HEK293T (cell line): ENCODE measurements at regions not wholly inside any gene's neighbourhood (a gene's known extent, or its start where the extent isn't known, plus 50 kb on each side); places are given as distances from the start of the nearest gene placed in this dataset.

Experiments
- CTCF ChIA-PET: fragments of 350-600 bp; formaldehyde crosslinking; extraction: SDS; loops from one replicate; lab custom pipeline; 2021; ENCODE audit warnings: antibody characterized with exemption, inconsistent platforms; lab: Yijun Ruan, JAX
- POLR2A ChIA-PET: fragments of 350-600 bp; formaldehyde crosslinking; extraction: SDS; loops from one replicate; lab custom pipeline; 2020; ENCODE audit warnings: antibody characterized with exemption, inconsistent platforms; lab: Yijun Ruan, JAX
- DNase-seq: peaks from one replicate; pipeline ENCODE4 v3.0.0; 2012; ENCODE audit warnings: mixed read lengths; ENCODE audit errors: extremely low spot score
- ARNT ChIP-seq: fragments of 450-650 bp; IDR thresholded peaks from 2 replicates; pipeline ENCODE4 v1.6.1; 2017; ENCODE audit warnings: mild to moderate bottlenecking
- BHLHE40 ChIP-seq: fragments of 450-650 bp; IDR thresholded peaks from 2 replicates; pipeline ENCODE4 v1.6.1; 2016; ENCODE audit warnings: mild to moderate bottlenecking, moderate library complexity, borderline replicate concordance
- CTBP1 ChIP-seq: fragments of 450-650 bp; IDR thresholded peaks from 2 replicates; pipeline ENCODE4 v1.6.1; 2016; ENCODE audit warnings: borderline replicate concordance
- ELF4 ChIP-seq: fragments of 450-650 bp; IDR thresholded peaks from 2 replicates; pipeline ENCODE4 v1.6.1; 2017; ENCODE audit warnings: antibody characterized with exemption
- FOXA1 ChIP-seq: fragments of 450-650 bp; IDR thresholded peaks from 2 replicates; pipeline ENCODE4 v1.6.1; 2016; ENCODE audit warnings: mild to moderate bottlenecking
- FOXK2 ChIP-seq: fragments of 450-650 bp; IDR thresholded peaks from 2 replicates; pipeline ENCODE4 v1.6.1; 2016; ENCODE audit warnings: mild to moderate bottlenecking
- FOXM1 ChIP-seq: fragments of 450-650 bp; IDR thresholded peaks from 2 replicates; pipeline ENCODE4 v1.6.1; 2017; ENCODE audit warnings: mild to moderate bottlenecking, borderline replicate concordance
- HDGF ChIP-seq: fragments of 450-650 bp; IDR thresholded peaks from 2 replicates; pipeline ENCODE4 v1.6.1; 2017; ENCODE audit warnings: antibody characterized with exemption, borderline replicate concordance
- L3MBTL2 ChIP-seq: fragments of 450-650 bp; conservative IDR thresholded peaks from 2 replicates; pipeline ENCODE4 v1.6.1; 2016; ENCODE audit warnings: mild to moderate bottlenecking
- LEF1 ChIP-seq: fragments of 450-650 bp; IDR thresholded peaks from 2 replicates; pipeline ENCODE4 v1.6.1; 2017; ENCODE audit warnings: mild to moderate bottlenecking, borderline replicate concordance
- NFRKB ChIP-seq: fragments of 450-650 bp; IDR thresholded peaks from 2 replicates; pipeline ENCODE4 v1.6.1; 2016; ENCODE audit warnings: mild to moderate bottlenecking, moderate library complexity
- SP1 ChIP-seq: fragments of 450-650 bp; IDR thresholded peaks from 2 replicates; pipeline ENCODE4 v1.6.1; 2017
- SUZ12 ChIP-seq: fragments of 450-650 bp; IDR thresholded peaks from 2 replicates; pipeline ENCODE4 v1.6.1; 2016; ENCODE audit warnings: mild to moderate bottlenecking
- TARDBP ChIP-seq: fragments of 450-650 bp; IDR thresholded peaks from 2 replicates; pipeline ENCODE4 v1.6.1; 2016
- ZNF384 ChIP-seq: fragments of 450-650 bp; IDR thresholded peaks from 2 replicates; pipeline ENCODE4 v1.6.1; 2016
- TF ChIP-seq, protein P1 (sequence below): fragments of 450-650 bp; IDR thresholded peaks from 2 replicates; pipeline ENCODE4 v1.6.1; 2016

DNA sequence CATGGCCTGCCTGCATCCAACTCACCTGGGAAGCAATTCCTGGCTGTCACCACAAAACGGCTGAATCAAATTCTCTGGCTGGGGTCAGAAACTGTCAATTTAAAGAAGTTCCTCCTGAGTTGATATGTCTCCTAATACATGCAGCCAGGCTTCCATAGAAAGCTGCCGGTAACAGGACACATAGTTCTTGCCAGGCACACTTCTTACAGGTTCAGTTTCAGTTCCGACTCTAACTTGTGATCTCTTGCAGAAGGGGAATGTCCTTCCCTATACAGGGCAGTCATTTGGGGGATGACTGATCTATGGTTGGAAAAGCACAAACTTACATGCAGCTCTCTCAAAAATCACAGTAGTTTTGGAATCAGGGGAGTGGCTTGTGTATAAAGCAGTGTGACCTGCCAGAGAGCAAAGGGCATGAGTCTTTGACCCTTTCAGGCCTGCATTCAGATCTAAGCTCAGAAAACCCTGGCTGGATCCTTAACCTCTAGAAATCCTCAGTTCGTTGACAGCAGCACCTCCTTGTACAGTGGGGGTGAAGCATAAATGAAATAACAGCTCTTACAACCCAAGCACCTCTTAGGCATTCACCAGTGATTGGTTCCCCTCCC lies 195.6 kb downstream of the SCP2D1 start:
- ChIA-PET CTCF (no interaction called here), POLR2A (no interaction called here)
- no peak for DNase-seq
- TF ChIP-seq, protein P1, sequence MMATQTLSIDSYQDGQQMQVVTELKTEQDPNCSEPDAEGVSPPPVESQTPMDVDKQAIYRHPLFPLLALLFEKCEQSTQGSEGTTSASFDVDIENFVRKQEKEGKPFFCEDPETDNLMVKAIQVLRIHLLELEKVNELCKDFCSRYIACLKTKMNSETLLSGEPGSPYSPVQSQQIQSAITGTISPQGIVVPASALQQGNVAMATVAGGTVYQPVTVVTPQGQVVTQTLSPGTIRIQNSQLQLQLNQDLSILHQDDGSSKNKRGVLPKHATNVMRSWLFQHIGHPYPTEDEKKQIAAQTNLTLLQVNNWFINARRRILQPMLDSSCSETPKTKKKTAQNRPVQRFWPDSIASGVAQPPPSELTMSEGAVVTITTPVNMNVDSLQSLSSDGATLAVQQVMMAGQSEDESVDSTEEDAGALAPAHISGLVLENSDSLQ, result no peak
- TF ChIP-seq ZNF384, result no peak
- TF ChIP-seq TARDBP, result no peak
- no peak for TF ChIP-seq L3MBTL2
- TF ChIP-seq SP1, result no peak
- no peak for TF ChIP-seq ELF4
- TF ChIP-seq CTBP1, result no peak
- no peak for TF ChIP-seq NFRKB
- no peak for TF ChIP-seq FOXK2
- no peak for TF ChIP-seq FOXM1
- TF ChIP-seq LEF1, result no peak
- no peak for TF ChIP-seq BHLHE40
- TF ChIP-seq ARNT, result no peak
- TF ChIP-seq FOXA1, result no peak
- no peak for TF ChIP-seq HDGF
- no peak for TF ChIP-seq SUZ12

DNA sequence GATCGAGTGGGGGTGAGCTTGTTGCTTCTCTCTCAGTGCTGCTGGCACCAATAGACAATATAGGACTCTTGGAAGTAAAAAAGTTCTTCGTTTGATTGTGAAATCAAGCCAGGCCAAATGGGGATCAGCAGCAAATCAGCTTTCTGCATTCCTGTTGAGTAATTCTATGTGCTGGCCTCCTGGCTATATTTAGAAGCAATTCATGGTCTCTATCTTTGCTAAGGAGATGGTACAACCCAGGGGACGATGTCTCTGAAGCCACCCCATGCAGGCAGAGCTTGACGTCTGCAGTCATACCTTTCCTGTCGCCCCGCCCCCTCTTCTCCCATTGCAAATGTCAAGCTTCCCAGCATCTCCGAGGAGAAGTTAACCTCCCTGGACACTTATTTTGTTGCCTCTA lies 199.1 kb downstream of the SCP2D1 start:
- POLR2A ChIA-PET, result no interaction called here
- no peak for DNase-seq
- CTCF ChIA-PET, result no interaction called here
- no peak for TF ChIP-seq BHLHE40
- no peak for TF ChIP-seq FOXK2
- no peak for TF ChIP-seq CTBP1
- TF ChIP-seq ARNT, result no peak
- TF ChIP-seq NFRKB, result no peak
- no peak for TF ChIP-seq LEF1
- TF ChIP-seq ELF4, result no peak
- TF ChIP-seq, protein P1, result no peak
- no peak for TF ChIP-seq FOXM1
- TF ChIP-seq SP1, result no peak
- no peak for TF ChIP-seq TARDBP
- TF ChIP-seq HDGF, result no peak
- no peak for TF ChIP-seq L3MBTL2
- no peak for TF ChIP-seq ZNF384
- TF ChIP-seq FOXA1, result no peak
- TF ChIP-seq SUZ12, result no peak

DNA sequence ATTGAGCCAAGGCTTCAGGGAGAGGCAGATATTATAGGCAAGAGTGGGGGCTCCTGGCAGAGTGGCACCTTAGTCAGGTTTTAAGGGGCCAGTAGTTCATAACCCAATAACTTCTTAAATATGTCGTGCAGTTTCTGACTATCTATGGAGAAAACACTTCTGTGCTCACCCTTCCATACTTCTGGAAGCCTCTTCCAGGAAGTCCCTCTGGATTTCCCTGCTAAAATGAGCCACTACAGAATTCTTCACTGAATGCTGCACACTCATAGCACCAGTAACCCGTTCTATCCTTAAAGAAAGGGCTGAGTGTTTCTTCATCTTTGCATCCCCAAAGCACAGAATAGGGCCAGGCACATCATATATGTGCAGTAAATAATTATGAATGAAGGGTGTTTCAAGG lies 198.5 kb upstream of the SLC24A3 start:
- TF ChIP-seq FOXM1, result no peak
- POLR2A ChIA-PET, result no interaction called here
- no peak for DNase-seq
- CTCF ChIA-PET, result no interaction called here

DNA sequence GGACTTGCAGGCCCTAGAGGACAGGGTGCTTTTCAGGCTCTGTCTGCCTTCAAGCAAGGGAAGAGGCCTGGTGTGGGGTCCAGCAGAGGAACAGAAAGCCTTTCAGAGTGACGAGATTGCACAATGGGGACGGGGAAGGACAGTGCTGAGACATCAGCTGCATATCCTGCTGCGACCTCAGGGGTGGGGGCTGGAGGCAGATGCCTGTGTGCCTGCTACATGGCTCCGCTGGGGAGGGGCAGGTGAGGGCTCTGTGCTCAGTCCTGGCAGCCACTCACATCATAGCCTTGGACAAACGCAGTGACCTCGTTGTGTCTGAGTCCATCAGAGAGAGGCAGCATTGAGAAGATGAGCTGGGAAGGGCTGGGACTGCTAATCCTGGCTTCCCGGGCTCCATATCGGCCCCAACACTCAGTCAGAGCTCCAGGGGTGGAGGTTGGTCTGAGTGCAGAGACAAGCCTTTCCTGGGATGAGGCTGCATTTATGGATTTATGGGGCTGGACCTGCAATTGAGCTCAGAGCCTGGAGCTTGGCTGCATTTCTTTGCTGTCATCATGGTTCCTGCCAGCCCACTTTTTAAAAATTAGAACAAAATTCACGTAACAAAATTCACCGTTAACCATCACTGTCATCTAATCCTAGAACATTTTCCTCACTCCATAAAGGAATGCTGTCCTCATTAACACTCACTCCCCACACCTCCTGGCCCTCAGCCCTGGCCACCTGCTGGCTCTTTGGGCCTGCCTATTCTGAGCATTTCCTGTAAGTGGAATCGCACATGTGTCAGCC lies 196.9 kb upstream of the SLC24A3 start:
- ChIA-PET CTCF (no interaction called here), POLR2A (no interaction called here)
- no peak for DNase-seq

DNA sequence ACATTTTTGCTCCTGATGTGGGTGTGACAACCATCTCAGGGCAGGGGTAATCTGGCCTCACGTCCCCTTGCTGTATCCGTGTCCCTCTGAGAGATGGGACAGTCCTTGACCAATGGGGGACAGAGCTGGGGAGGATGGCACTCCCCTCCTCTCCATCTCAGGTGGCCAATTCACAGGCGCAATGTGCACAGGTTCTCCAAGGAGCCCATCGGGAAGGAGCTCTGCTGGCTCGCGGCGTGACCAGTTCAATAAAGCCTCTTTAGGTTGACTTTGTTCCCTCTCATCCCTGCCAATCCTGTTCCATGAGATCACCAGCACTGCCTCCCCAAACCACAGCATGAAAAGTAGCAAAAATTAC lies 196.3 kb upstream of the SLC24A3 start:
- POLR2A ChIA-PET, result no interaction called here

More for the DNA sequence above, 196.9 kb upstream of the SLC24A3 start:
- TF ChIP-seq SP1 (no peak), TARDBP (no peak), L3MBTL2 (no peak), NFRKB (no peak), FOXM1 (no peak), FOXK2 (no peak), SUZ12 (no peak), HDGF (no peak), ELF4 (no peak), ARNT (no peak), CTBP1 (no peak), LEF1 (no peak), ZNF384 (no peak), FOXA1 (no peak), BHLHE40 (no peak)
- TF ChIP-seq, protein P1, result no peak

DNA sequence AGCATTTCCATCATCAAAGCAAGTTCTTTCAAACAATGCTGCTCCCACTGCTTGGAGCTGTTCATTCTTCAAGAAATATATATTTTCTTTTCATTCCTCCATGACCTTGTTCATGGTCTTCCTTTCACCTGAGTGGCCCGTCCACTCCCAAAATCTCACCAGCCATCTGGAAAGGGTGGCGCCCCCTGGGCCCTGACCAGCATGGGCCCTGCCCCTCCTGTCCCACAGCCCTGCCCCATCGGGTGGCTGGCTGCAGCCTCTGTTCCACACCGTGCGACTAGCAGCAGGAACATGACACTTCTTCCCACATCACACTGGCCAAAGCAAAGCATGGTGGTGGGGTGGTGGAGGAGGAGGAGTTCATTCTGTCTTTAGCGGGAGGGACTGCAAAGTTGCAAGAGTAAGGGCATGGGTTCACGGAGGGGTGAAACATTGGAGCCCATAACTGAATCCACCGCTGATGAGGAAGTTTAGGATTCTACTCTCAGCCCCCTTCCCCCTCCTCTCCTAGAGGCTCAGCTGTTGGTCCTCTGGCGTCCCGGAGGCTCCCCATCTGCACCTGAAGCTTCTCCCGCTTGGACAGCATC lies 195.2 kb upstream of the SLC24A3 start:
- no peak for TF ChIP-seq LEF1
- no peak for TF ChIP-seq HDGF
- TF ChIP-seq ZNF384, result no peak
- no peak for TF ChIP-seq CTBP1
- no peak for TF ChIP-seq TARDBP
- no peak for TF ChIP-seq FOXA1
- TF ChIP-seq ARNT, result no peak
- no peak for TF ChIP-seq SP1
- TF ChIP-seq, protein P1, result no peak
- no peak for TF ChIP-seq SUZ12
- TF ChIP-seq FOXM1, result no peak
- no peak for TF ChIP-seq NFRKB
- TF ChIP-seq BHLHE40, result no peak
- ChIA-PET POLR2A (no interaction called here), CTCF (no interaction called here)
- no peak for DNase-seq

More for the DNA sequence above, 196.3 kb upstream of the SLC24A3 start:
- CTCF ChIA-PET, result no interaction called here
- TF ChIP-seq SUZ12 (no peak), HDGF (no peak), FOXA1 (no peak)
- DNase-seq, result no peak
